ENCODE measurements at regions not wholly inside any gene's neighbourhood (a gene's known extent, or its start where the extent isn't known, plus 50 kb on each side); places are given as distances from the start of the nearest gene placed in this dataset.

DNA sequence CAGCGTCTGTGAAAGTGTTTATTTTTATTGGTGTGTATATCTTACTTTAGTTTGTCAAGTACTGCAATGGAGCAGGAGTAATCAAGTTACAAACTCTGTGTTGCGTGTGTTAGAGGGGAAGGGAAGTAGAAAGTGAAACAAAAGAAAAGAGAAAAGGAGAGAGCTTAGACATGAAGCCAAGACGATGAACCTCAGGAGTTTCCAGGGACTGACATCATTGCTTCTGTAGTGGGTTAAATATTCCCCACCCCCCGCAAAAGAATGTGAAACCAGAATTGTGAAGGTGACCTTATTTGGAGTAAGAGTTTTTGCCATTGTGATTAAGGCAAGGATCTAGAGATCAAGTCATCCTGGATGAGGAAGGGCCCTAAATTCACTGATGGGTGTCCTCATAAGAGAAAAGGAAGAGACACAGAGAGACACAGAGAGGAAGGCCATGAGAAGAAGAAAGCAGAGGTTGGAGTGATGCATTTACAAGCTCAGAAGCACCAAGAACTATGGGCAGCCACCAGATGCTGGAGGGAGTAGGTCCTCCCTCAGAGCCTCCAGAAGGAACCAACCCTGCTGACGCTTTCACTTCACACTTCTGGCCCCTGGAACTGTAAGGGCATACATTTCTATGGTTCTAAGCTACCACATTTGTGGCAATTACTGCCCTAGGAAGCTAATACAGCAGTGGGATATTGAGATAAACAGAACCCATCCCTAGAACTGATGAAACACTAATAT, 173.6 kb upstream of the SFRP2 start:
- no peak overlapping the region for H3K27ac Mint-ChIP-seq

DNA sequence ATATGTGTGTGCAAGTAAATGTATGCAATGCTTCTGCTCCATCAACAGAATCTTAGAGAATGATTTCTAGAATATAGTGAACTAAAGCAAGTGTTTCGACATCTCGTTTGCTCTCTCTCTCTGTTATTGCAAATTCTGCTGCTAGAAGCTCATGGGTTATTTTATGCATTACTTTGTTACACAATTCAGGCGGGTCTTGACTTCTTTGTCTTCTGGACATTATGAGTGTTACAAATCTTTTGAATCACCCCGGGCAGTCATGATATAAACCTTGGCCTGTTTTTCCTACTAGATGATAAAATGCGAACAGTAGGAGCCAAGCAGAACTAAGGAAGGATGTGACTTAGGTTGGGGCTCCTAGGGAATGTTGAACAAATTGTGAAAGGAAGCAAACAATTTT, 166.4 kb upstream of the SFRP2 start:
- H3K27ac Mint-ChIP-seq, result no peak overlapping the region
- H3K4me3 Mint-ChIP-seq, result no peak overlapping the region

More for the DNA sequence above, 173.6 kb upstream of the SFRP2 start:
- H3K36me3 Mint-ChIP-seq (ENCODE audit: low read depth), result no peaks in the 10 kb centered on the region
- H3K27me3 Mint-ChIP-seq (ENCODE audit: low read depth), result no peaks in the 10 kb centered on the region
- no peaks in the 10 kb centered on the region for H3K9me3 Mint-ChIP-seq
- H3K4me1 Mint-ChIP-seq (ENCODE audit: low read depth), result no peaks in the 10 kb centered on the region
- H3K4me3 Mint-ChIP-seq, result no peak overlapping the region

DNA sequence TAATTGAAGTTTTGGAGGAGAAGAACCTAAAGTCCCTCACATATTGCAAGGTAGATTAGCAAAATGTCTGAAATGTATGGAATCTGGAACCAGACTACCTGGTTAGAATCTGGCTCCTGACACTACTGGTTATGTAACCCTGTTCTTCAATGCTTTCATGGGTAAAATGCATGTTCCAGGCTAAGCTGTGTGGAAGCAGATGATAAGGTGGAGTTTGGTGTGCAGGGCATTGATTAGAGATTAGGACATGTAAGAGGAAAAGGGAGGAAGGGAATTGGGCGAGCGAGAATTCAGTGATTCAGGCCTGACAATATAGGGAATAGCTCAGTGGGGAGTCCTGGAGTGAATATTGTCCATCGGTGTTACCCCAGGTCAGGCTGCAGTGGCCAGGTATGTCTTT, 165.8 kb upstream of the SFRP2 start:
- Mint-ChIP-seq H3K9me3 (no peaks in the 10 kb centered on the region), H3K27ac (no peak overlapping the region), H3K4me3 (no peak overlapping the region), H3K36me3 (ENCODE audit: low read depth) (no peaks in the 10 kb centered on the region), H3K27me3 (ENCODE audit: low read depth) (peaks cover 18% of the 10 kb centered on the region), H3K4me1 (ENCODE audit: low read depth) (peaks cover 10% of the 10 kb centered on the region)

More for the DNA sequence above, 166.4 kb upstream of the SFRP2 start:
- H3K36me3 Mint-ChIP-seq (ENCODE audit: low read depth), result no peaks in the 10 kb centered on the region
- H3K4me1 Mint-ChIP-seq (ENCODE audit: low read depth), result peaks cover 4% of the 10 kb centered on the region
- H3K27me3 Mint-ChIP-seq (ENCODE audit: low read depth), result peaks cover 15% of the 10 kb centered on the region
- H3K9me3 Mint-ChIP-seq, result no peaks in the 10 kb centered on the region

- no peaks in the 10 kb centered on the region for H3K36me3 Mint-ChIP-seq (ENCODE audit: low read depth)
- H3K9me3 Mint-ChIP-seq, result peaks cover 6% of the 10 kb centered on the region
- no peak overlapping the region for H3K27ac Mint-ChIP-seq
- H3K4me1 Mint-ChIP-seq (ENCODE audit: low read depth), result peaks cover 11% of the 10 kb centered on the region
- peaks cover 32% of the 10 kb centered on the region for H3K27me3 Mint-ChIP-seq (ENCODE audit: low read depth)
- H3K4me3 Mint-ChIP-seq, result peak overlapping the region; percentile 16
Measured at GRCh38 chr4:153950100-153950979, 161.5 kb upstream of the SFRP2 start.

DNA sequence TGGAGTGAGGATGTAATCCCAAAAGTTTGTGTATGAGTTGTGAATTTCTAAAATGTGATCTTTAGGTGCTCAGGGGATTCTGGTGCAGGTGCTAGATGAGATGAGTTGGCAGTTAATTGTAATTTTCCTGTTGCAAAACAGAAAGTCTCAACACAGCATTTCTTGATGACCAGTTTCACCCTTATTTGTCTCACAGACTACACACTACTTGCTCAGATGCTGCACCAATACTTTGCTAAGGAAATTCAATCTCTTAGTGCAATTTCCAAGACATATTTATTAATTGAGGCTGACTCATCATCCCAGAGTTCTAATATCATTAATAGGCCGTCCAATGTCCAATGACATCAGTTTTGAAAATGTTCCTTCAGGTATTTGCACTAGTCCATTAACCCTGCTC, 159.2 kb upstream of the SFRP2 start:
- Mint-ChIP-seq H3K4me3 (no peak overlapping the region), H3K27ac (no peak overlapping the region), H3K4me1 (ENCODE audit: low read depth) (peaks cover 11% of the 10 kb centered on the region), H3K27me3 (ENCODE audit: low read depth) (peaks cover 24% of the 10 kb centered on the region), H3K36me3 (ENCODE audit: low read depth) (no peaks in the 10 kb centered on the region), H3K9me3 (peaks cover 6% of the 10 kb centered on the region)

- H3K9me3 Mint-ChIP-seq, result peaks cover 6% of the 10 kb centered on the region
- no peak overlapping the region for H3K4me3 Mint-ChIP-seq
- H3K27me3 Mint-ChIP-seq (ENCODE audit: low read depth), result peaks cover 23% of the 10 kb centered on the region
- H3K36me3 Mint-ChIP-seq (ENCODE audit: low read depth), result no peaks in the 10 kb centered on the region
- H3K27ac Mint-ChIP-seq, result no peak overlapping the region
- peaks cover 11% of the 10 kb centered on the region for H3K4me1 Mint-ChIP-seq (ENCODE audit: low read depth)
Measured at GRCh38 chr4:153947124-153947523, 158.2 kb upstream of the SFRP2 start.

DNA sequence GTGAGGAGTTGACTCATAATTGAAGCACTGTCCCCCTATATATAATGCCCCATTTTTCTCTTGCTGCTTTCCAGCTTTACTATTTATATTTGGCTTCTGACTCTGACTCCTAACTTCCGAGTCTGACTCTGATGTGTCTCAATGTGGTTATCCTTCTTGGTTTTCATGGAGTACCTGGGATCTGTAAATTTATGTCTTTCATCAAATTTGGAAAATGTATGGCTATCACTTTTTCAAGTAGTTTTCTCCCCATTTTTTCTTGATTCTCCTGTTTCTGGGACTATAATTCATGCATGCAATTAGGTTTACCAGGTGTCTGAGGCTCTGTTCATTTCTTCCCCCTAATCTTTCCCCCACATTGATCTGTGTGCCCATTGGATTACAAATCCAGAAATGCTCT, 156.8 kb upstream of the SFRP2 start:
- Mint-ChIP-seq H3K9me3 (peaks cover 6% of the 10 kb centered on the region), H3K4me1 (ENCODE audit: low read depth) (peaks cover 11% of the 10 kb centered on the region), H3K4me3 (no peak overlapping the region), H3K36me3 (ENCODE audit: low read depth) (no peaks in the 10 kb centered on the region), H3K27me3 (ENCODE audit: low read depth) (peaks cover 24% of the 10 kb centered on the region), H3K27ac (no peak overlapping the region)

DNA sequence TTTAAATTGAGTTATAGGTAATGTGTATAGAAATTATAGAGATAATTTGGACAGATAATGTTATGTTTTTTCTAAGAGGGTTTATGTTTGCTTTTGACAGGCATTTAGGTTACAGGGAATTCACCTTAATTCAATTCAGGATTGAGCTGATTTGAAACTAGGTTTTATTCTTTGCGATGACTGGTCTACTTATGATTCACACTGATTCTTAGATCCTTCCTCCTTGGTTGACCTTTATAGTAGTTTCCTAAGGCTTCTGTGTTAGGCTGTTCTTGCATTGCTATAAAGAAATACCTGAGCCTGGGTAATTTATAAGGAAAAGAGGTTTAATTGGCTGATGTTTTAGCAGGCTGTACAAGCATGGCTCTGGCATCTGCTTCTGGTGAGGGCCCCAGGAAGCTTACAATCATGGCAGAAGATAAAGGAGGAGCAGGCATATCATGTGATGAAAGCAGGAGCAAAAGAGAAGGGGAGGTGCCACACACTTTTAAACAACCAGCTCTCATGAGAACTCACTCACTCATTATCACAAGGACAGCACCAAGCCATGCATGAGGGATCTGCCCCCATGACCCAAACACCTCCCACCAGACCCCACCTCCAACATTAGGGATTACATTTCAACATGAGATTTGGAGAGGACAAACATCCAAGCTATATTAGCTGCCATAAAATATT, 155.0 kb upstream of the SFRP2 start:
- H3K27me3 Mint-ChIP-seq (ENCODE audit: low read depth), result peaks cover 21% of the 10 kb centered on the region
- no peak overlapping the region for H3K4me3 Mint-ChIP-seq
- H3K27ac Mint-ChIP-seq, result no peak overlapping the region
- H3K4me1 Mint-ChIP-seq (ENCODE audit: low read depth), result no peaks in the 10 kb centered on the region
- no peaks in the 10 kb centered on the region for H3K36me3 Mint-ChIP-seq (ENCODE audit: low read depth)
- H3K9me3 Mint-ChIP-seq, result peaks cover 6% of the 10 kb centered on the region

- no peaks in the 10 kb centered on the region for H3K36me3 Mint-ChIP-seq (ENCODE audit: low read depth)
- H3K27me3 Mint-ChIP-seq (ENCODE audit: low read depth), result peaks cover 11% of the 10 kb centered on the region
- no peaks in the 10 kb centered on the region for H3K4me1 Mint-ChIP-seq (ENCODE audit: low read depth)
- H3K27ac Mint-ChIP-seq, result no peak overlapping the region
- peaks cover 2% of the 10 kb centered on the region for H3K9me3 Mint-ChIP-seq
- no peak overlapping the region for H3K4me3 Mint-ChIP-seq
Measured at GRCh38 chr4:153940916-153941315, 152.0 kb upstream of the SFRP2 start.

- Mint-ChIP-seq H3K36me3 (ENCODE audit: low read depth) (no peaks in the 10 kb centered on the region), H3K4me3 (no peak overlapping the region), H3K27me3 (ENCODE audit: low read depth) (peaks cover 18% of the 10 kb centered on the region), H3K4me1 (ENCODE audit: low read depth) (no peaks in the 10 kb centered on the region), H3K27ac (no peak overlapping the region), H3K9me3 (no peaks in the 10 kb centered on the region)
Measured at GRCh38 chr4:153939570-153939969, 150.7 kb upstream of the SFRP2 start.

DNA sequence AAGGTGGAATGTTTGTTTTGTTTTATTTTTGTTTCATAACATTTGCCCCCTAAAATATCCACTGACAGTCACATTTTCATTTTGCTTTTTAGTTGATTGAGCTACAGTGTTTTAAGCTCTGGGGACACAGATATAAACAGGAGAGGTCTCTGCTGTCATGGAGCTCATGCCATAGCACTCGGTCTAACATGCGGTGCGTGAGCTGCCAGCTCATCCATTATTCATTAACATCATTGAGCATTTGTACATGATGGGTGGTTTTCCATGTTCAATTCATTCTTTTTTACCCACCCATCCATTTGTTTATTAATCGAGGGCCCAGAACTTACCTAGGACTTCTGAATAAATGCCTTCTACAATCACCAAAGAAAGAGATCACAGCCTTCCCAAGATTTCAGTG, 150.1 kb upstream of the SFRP2 start:
- Mint-ChIP-seq H3K4me1 (ENCODE audit: low read depth) (no peaks in the 10 kb centered on the region), H3K27ac (no peak overlapping the region), H3K27me3 (ENCODE audit: low read depth) (peaks cover 18% of the 10 kb centered on the region), H3K36me3 (ENCODE audit: low read depth) (no peaks in the 10 kb centered on the region), H3K9me3 (no peaks in the 10 kb centered on the region), H3K4me3 (no peak overlapping the region)

GRCh38 chr4:153937289-153937688, 148.4 kb upstream of the SFRP2 start:
- Mint-ChIP-seq H3K27me3 (ENCODE audit: low read depth) (peaks cover 18% of the 10 kb centered on the region), H3K4me1 (ENCODE audit: low read depth) (no peaks in the 10 kb centered on the region), H3K27ac (no peak overlapping the region), H3K36me3 (ENCODE audit: low read depth) (no peaks in the 10 kb centered on the region), H3K9me3 (no peaks in the 10 kb centered on the region), H3K4me3 (no peak overlapping the region)

DNA sequence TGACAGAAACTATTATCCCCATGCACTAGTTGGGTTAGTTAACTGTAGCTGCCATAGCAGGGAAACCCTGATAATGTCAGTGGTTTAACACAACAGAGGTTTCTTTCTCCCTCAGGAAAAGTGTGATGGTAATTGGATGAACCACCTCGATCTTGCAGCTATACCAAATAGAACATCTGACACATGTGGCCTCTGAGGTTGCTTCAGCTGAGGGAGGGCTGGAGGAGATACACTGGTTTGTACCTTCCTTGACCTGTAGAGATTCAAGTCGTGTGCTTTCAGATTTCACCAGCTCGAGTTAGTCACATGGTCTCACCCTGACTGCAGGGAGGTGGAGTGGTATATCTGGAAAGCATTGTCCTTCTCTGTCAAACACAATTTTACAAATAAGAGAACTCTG, 147.2 kb upstream of the SFRP2 start:
- Mint-ChIP-seq H3K4me3 (no peak overlapping the region), H3K27me3 (ENCODE audit: low read depth) (peaks cover 19% of the 10 kb centered on the region), H3K27ac (no peak overlapping the region), H3K9me3 (no peaks in the 10 kb centered on the region), H3K36me3 (ENCODE audit: low read depth) (no peaks in the 10 kb centered on the region), H3K4me1 (ENCODE audit: low read depth) (no peaks in the 10 kb centered on the region)

- Mint-ChIP-seq H3K36me3 (ENCODE audit: low read depth) (no peaks in the 10 kb centered on the region), H3K9me3 (no peaks in the 10 kb centered on the region), H3K4me1 (ENCODE audit: low read depth) (no peaks in the 10 kb centered on the region), H3K4me3 (no peak overlapping the region), H3K27ac (no peak overlapping the region), H3K27me3 (ENCODE audit: low read depth) (peaks cover 19% of the 10 kb centered on the region)
Measured at GRCh38 chr4:153934688-153935017, 145.8 kb upstream of the SFRP2 start.
